HCT116 (cell line): ENCODE measurements at regions not wholly inside any gene's neighbourhood (a gene's known extent, or its start where the extent isn't known, plus 50 kb on each side); places are given as distances from the start of the nearest gene placed in this dataset.

ENCODE experiments used
- ATAC-seq: fragments of 200-7000 bp; cut with Tn5 transposase; 2 replicates; pipeline ENCODE4 v1.9.1; 2020; ENCODE audit warnings: mild to moderate bottlenecking, moderate library complexity
- BruUV-seq: library from RNA; stranded (reverse); fragments of 400-500 nt; replicated peaks from 2 replicates; lab custom pipeline; 2021; lab: Mats Ljungman, UMichigan
- CTCF ChIA-PET: fragments of 300-600 bp; sonication (Branson Sonifier 250); formaldehyde crosslinking; loops from one replicate; lab custom pipeline; 2021; ENCODE audit warnings: antibody characterized with exemption; lab: Charles Lee
- POLR2A ChIA-PET: fragments of 300-600, 350-600 bp; sonication (Branson Sonifier 250); formaldehyde crosslinking; loops from one replicate; lab custom pipeline; 2021; ENCODE audit warnings: antibody characterized with exemption; lab: Charles Lee
- RAD21 ChIA-PET, 2 experiments: fragments of 300-600 bp; sonication (Branson Sonifier 250); formaldehyde crosslinking; loops; one replicate each; lab custom pipeline; 2023; ENCODE audit warnings: low total read pairs in 2 of 2; ENCODE audit not compliant: uncharacterized antibody in 2 of 2, unreplicated experiment in 2 of 2, low non-redundant PET in 1 of 2; lab: Charles Lee
- DNase-seq: peaks from one replicate; pipeline ENCODE4 v3.0.0-alpha.2; 2010; ENCODE audit warnings: low read depth, low spot score
- H2AFZ ChIP-seq: fragments of 200-600 bp; shearing (Covaris generic), sonication (generic); 2 replicates; pipeline ENCODE4 v1.6.1; 2017; ENCODE audit warnings: low read depth, mixed run types, mixed read lengths, antibody characterized with exemption, low read length; ENCODE audit not compliant: poor library complexity, severe bottlenecking
- H3K27ac ChIP-seq: 2 replicates; pipeline ENCODE4 v1.5.1; 2012; ENCODE audit warnings: low read depth, low read length
- H3K27me3 ChIP-seq: fragments of 200-600 bp; sonication (generic); 2 replicates; pipeline ENCODE4 v1.6.1; 2016; ENCODE audit warnings: mixed run types, low read length, mixed read lengths; ENCODE audit not compliant: insufficient read depth
- H3K36me3 ChIP-seq, 2 experiments: fragments of 200-500 bp in 1 of 2; fragments of 200-600 bp in 1 of 2; sonication (Bioruptor generic) in 1 of 2; sonication (generic) in 1 of 2; 2 replicates each; pipeline versions ENCODE4 v1.5.1 to v1.6.1; 2014 to 2016; ENCODE audit warnings: low read length in 2 of 2, inconsistent platforms in 1 of 2, mixed read lengths in 1 of 2, mixed run types in 1 of 2; ENCODE audit not compliant: insufficient read depth in 2 of 2, control insufficient read depth in 1 of 2
- H3K4me1 ChIP-seq, 2 experiments: fragments of 200-600 bp in 1 of 2; sonication (generic) in 1 of 2; 2 replicates each; pipeline versions ENCODE4 v1.5.1 to v1.6.1; 2012 to 2017; ENCODE audit warnings: low read length in 2 of 2, inconsistent platforms in 1 of 2, mild to moderate bottlenecking in 1 of 2, mixed read lengths in 1 of 2, mixed run types in 1 of 2, moderate library complexity in 1 of 2; ENCODE audit not compliant: insufficient read depth in 2 of 2, control insufficient read depth in 1 of 2
- H3K4me2 ChIP-seq: fragments of 200-600 bp; sonication (generic); 2 replicates; pipeline ENCODE4 v1.6.1; 2017; ENCODE audit warnings: mixed run types, low read length, mixed read lengths
- H3K4me3 ChIP-seq, 2 experiments: fragments of 200-600 bp in 1 of 2; sonication (generic) in 1 of 2; replicated peaks in 1 of 2; 2 replicates each; pipeline ENCODE4 v1.5.1; 2011 to 2016; ENCODE audit warnings: low read length in 2 of 2, control low read depth in 1 of 2, low read depth in 1 of 2, mild to moderate bottlenecking in 1 of 2, mixed read lengths in 1 of 2, mixed run types in 1 of 2
- H3K79me2 ChIP-seq: fragments of 200-600 bp; sonication (generic); 2 replicates; pipeline ENCODE4 v1.6.1; 2017; ENCODE audit warnings: mild to moderate bottlenecking, mixed run types, low read length, moderate library complexity, mixed read lengths; ENCODE audit not compliant: insufficient read depth
- H3K9ac ChIP-seq: fragments of 200-600 bp; sonication (generic); 2 replicates; pipeline ENCODE4 v1.6.1; 2016; ENCODE audit warnings: low read length, mixed read lengths
- H3K9me2 ChIP-seq: fragments of 200-600 bp; sonication (generic), shearing (Covaris generic); 2 replicates; pipeline ENCODE4 v1.6.1; 2017; ENCODE audit warnings: mixed run types, mild to moderate bottlenecking, moderate library complexity; ENCODE audit not compliant: insufficient read depth
- H3K9me3 ChIP-seq, 2 experiments: fragments of 200-500 bp in 1 of 2; fragments of 200-600 bp in 1 of 2; sonication (Bioruptor generic) in 1 of 2; sonication (generic) in 1 of 2; 2 replicates each; pipeline ENCODE4 v1.6.1; 2014 to 2017; ENCODE audit warnings: low read length in 2 of 2, mixed read lengths in 2 of 2, inconsistent platforms in 1 of 2, low read depth in 1 of 2, mild to moderate bottlenecking in 1 of 2, mixed run types in 1 of 2, moderate library complexity in 1 of 2; ENCODE audit not compliant: control insufficient read depth in 1 of 2, insufficient read depth in 1 of 2
- H4K20me1 ChIP-seq: fragments of 200-600 bp; sonication (generic), shearing (Covaris generic); 2 replicates; pipeline ENCODE4 v1.6.1; 2017; ENCODE audit warnings: mixed run types, mild to moderate bottlenecking, moderate library complexity; ENCODE audit not compliant: insufficient read depth
- CBX3 ChIP-seq: IDR thresholded peaks from 2 replicates; pipeline ENCODE4 v1.6.1; 2012; ENCODE audit warnings: low read depth
- EGR1 ChIP-seq: IDR thresholded peaks from 2 replicates; pipeline ENCODE4 v1.6.1; 2012; ENCODE audit warnings: low read depth
- EZH2phosphoT487 ChIP-seq: fragments of 200-600 bp; IDR thresholded peaks from 2 replicates; pipeline ENCODE4 v1.6.1; 2018; ENCODE audit warnings: antibody characterized with exemption, borderline replicate concordance
- FOSL1 ChIP-seq: IDR thresholded peaks from 2 replicates; pipeline ENCODE4 v1.6.1; 2012; ENCODE audit warnings: low read depth
- JUND ChIP-seq: IDR thresholded peaks from 2 replicates; pipeline ENCODE4 v1.6.1; 2012
- POLR2AphosphoS5 ChIP-seq: IDR thresholded peaks from 2 replicates; pipeline ENCODE4 v1.6.1; 2011; ENCODE audit warnings: mild to moderate bottlenecking, low read depth, low read length, moderate library complexity
- RAD21 ChIP-seq: IDR thresholded peaks from 2 replicates; pipeline ENCODE4 v1.6.1; 2012; ENCODE audit warnings: low read depth, mild to moderate bottlenecking
- SIN3A ChIP-seq: IDR thresholded peaks from 2 replicates; pipeline ENCODE4 v1.6.1; 2012; ENCODE audit warnings: low read depth
- SP1 ChIP-seq: IDR thresholded peaks from 2 replicates; pipeline ENCODE4 v1.6.1; 2012; ENCODE audit warnings: low read depth
- YY1 ChIP-seq: IDR thresholded peaks from 2 replicates; pipeline ENCODE4 v1.6.1; 2011; ENCODE audit warnings: low read length, low read depth, moderate library complexity, mild to moderate bottlenecking; ENCODE audit not compliant: insufficient replicate concordance; ENCODE audit errors: extremely low read depth
- intact Hi-C: fragments of 100-400 bp; cut with micrococcal nuclease; formaldehyde crosslinking; loops from 2 replicates; pipeline ENCODE4 v1.10.0; 2022
- TF ChIP-seq, protein P1 (sequence below), 3 experiments: fragments of 200-600 bp in 1 of 3; sonication (generic) in 1 of 3; IDR thresholded peaks in 2 of 3; conservative IDR thresholded peaks in 1 of 3; 2 replicates each; pipeline ENCODE4 v1.5.1; 2012 to 2017; ENCODE audit warnings: low read depth in 2 of 3, low read length in 2 of 3, antibody characterized with exemption in 1 of 3, borderline replicate concordance in 1 of 3, control low read depth in 1 of 3, mild to moderate bottlenecking in 1 of 3, mixed read lengths in 1 of 3, mixed run types in 1 of 3, moderate library complexity in 1 of 3; ENCODE audit not compliant: insufficient read depth in 1 of 3

GRCh38 chr2:129024796-129025195 is 706.1 kb upstream of the HS6ST1 start:
- ChIA-PET POLR2A (no interaction called here), RAD21 (no interaction called here), CTCF (no interaction called here)
- H3K27ac ChIP-seq, result no peak overlapping the region
- no peaks in the 10 kb centered on the region for H3K27me3 ChIP-seq
- H3K36me3 ChIP-seq, result no peaks in the 10 kb centered on the region
- no peak overlapping the region for H2AFZ ChIP-seq
- no peak overlapping the region for H3K4me2 ChIP-seq
- no peak for DNase-seq
- no peaks in the 10 kb centered on the region for H3K4me1 ChIP-seq
- no peaks in the 10 kb centered on the region for H3K79me2 ChIP-seq
- H3K9ac ChIP-seq, result no peak overlapping the region
- H3K9me3 ChIP-seq, result no peaks in the 10 kb centered on the region
- no peak overlapping the region for H3K4me3 ChIP-seq
- no peaks in the 10 kb centered on the region for H3K9me2 ChIP-seq
- TF ChIP-seq SP1 (no peak), EZH2phosphoT487 (no peak), CBX3 (no peak), EGR1 (no peak), POLR2AphosphoS5 (no peak), FOSL1 (no peak), SIN3A (no peak), RAD21 (no peak), YY1 (no peak), JUND (no peak)
- TF ChIP-seq, protein P1, sequence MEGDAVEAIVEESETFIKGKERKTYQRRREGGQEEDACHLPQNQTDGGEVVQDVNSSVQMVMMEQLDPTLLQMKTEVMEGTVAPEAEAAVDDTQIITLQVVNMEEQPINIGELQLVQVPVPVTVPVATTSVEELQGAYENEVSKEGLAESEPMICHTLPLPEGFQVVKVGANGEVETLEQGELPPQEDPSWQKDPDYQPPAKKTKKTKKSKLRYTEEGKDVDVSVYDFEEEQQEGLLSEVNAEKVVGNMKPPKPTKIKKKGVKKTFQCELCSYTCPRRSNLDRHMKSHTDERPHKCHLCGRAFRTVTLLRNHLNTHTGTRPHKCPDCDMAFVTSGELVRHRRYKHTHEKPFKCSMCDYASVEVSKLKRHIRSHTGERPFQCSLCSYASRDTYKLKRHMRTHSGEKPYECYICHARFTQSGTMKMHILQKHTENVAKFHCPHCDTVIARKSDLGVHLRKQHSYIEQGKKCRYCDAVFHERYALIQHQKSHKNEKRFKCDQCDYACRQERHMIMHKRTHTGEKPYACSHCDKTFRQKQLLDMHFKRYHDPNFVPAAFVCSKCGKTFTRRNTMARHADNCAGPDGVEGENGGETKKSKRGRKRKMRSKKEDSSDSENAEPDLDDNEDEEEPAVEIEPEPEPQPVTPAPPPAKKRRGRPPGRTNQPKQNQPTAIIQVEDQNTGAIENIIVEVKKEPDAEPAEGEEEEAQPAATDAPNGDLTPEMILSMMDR (IDR thresholded peaks at IDR 0.05 in 2 of 3, conservative IDR thresholded peaks at IDR 0.05 in 1 of 3; ENCODE audit: borderline replicate concordance in 1 of 3, insufficient read depth in 1 of 3, low read depth in 2 of 3, low read length in 2 of 3), result no peak
- TF ChIP-seq, all 23 proteins: peak for 0
- intact Hi-C loops, result no loop called here
- BruUV-seq, result no TSS peak
- ATAC-seq, result no peak
- no peaks in the 10 kb centered on the region for H4K20me1 ChIP-seq
